Mucosa of rectum (tissue), 2 donors: ENCODE measurements at regions not wholly inside any gene's neighbourhood (a gene's known extent, or its start where the extent isn't known, plus 50 kb on each side); places are given as distances from the start of the nearest gene placed in this dataset.
"Not testable (repeated sequence)": the region's sequence is repeated elsewhere in the genome, so short reads cannot be mapped to it uniquely, and the experiment has no call there.

Experiments
- H3K27ac ChIP-seq, 2 donors: one replicate each; pipeline ENCODE4 v1.7.0; 2013; ENCODE audit warnings: inconsistent platforms in 2 of 2, low read depth in 2 of 2, low read length in 2 of 2
- H3K27me3 ChIP-seq, 2 donors: one replicate each; pipeline ENCODE4 v1.7.0; 2013; ENCODE audit warnings: low read length in 2 of 2; ENCODE audit not compliant: control insufficient read depth in 2 of 2, insufficient read depth in 2 of 2
- H3K36me3 ChIP-seq, 2 donors: one replicate each; pipeline ENCODE4 v1.7.0; 2013; ENCODE audit warnings: low read length in 2 of 2; ENCODE audit not compliant: control insufficient read depth in 2 of 2, insufficient read depth in 2 of 2
- H3K4me1 ChIP-seq, 2 donors: one replicate each; pipeline ENCODE4 v1.7.0; 2013; ENCODE audit warnings: low read length in 2 of 2, mild to moderate bottlenecking in 1 of 2; ENCODE audit not compliant: control insufficient read depth in 2 of 2, insufficient read depth in 2 of 2
- H3K4me3 ChIP-seq, 2 donors: one replicate each; pipeline ENCODE4 v1.7.0; 2013; ENCODE audit warnings: low read length in 2 of 2
- H3K9ac ChIP-seq, 2 donors: one replicate each; pipeline ENCODE4 v1.7.0; 2013; ENCODE audit warnings: low read length in 2 of 2, low read depth in 1 of 2, mild to moderate bottlenecking in 1 of 2
- H3K9me3 ChIP-seq, 2 donors: one replicate each; pipeline ENCODE4 v1.7.0; 2013; ENCODE audit warnings: low read length in 2 of 2; ENCODE audit not compliant: control insufficient read depth in 2 of 2
- donor health status: healthy.
- donor health status: Normal muscosa, but diverticular disease.

GRCh38 chr12:17035372-17035771 is 429.4 kb upstream of the LMO3 start:
- no peaks in the 10 kb centered on the region for H3K4me1 ChIP-seq
- no peak overlapping the region for H3K4me3 ChIP-seq
- no peak overlapping the region for H3K9ac ChIP-seq
- no peaks in the 10 kb centered on the region for H3K36me3 ChIP-seq
- no peaks in the 10 kb centered on the region for H3K27me3 ChIP-seq
- H3K27ac ChIP-seq: no peak overlapping the region
- H3K9me3 ChIP-seq: no peaks in the 10 kb centered on the region

GRCh38 chr12:17030338-17030737 is 424.4 kb upstream of the LMO3 start:
- no peaks in the 10 kb centered on the region for H3K9me3 ChIP-seq
- H3K4me1 ChIP-seq: no peaks in the 10 kb centered on the region
- no peak overlapping the region for H3K27ac ChIP-seq
- no peaks in the 10 kb centered on the region for H3K36me3 ChIP-seq
- H3K4me3 ChIP-seq: no peak overlapping the region
- no peak overlapping the region for H3K9ac ChIP-seq
- H3K27me3 ChIP-seq: no peaks in the 10 kb centered on the region

- H3K36me3 ChIP-seq: no peaks in the 10 kb centered on the region
- no peak overlapping the region for H3K27ac ChIP-seq
- no peak overlapping the region for H3K9ac ChIP-seq
- no peaks in the 10 kb centered on the region for H3K9me3 ChIP-seq
- H3K4me3 ChIP-seq: no peak overlapping the region
- no peaks in the 10 kb centered on the region for H3K4me1 ChIP-seq
- H3K27me3 ChIP-seq: no peaks in the 10 kb centered on the region
Measured at GRCh38 chr12:17028348-17028747, 422.4 kb upstream of the LMO3 start.

- not testable (repeated sequence) for H3K4me3 ChIP-seq, H3K9ac ChIP-seq, H3K27me3 ChIP-seq, H3K9me3 ChIP-seq, H3K27ac ChIP-seq, H3K36me3 ChIP-seq, H3K4me1 ChIP-seq
Measured at GRCh38 chr12:17025424-17025823, 419.5 kb upstream of the LMO3 start.

- H3K9me3 ChIP-seq: no peaks in the 10 kb centered on the region
- no peak overlapping the region for H3K4me3 ChIP-seq
- no peaks in the 10 kb centered on the region for H3K36me3 ChIP-seq
Measured at GRCh38 chr12:17020765-17021164, 414.8 kb upstream of the LMO3 start.

GRCh38 chr12:17017402-17017801 is 411.4 kb upstream of the LMO3 start:
- no peaks in the 10 kb centered on the region for H3K27me3 ChIP-seq
- H3K36me3 ChIP-seq: no peaks in the 10 kb centered on the region
- H3K9me3 ChIP-seq: no peaks in the 10 kb centered on the region
- no peak overlapping the region for H3K9ac ChIP-seq
- no peak overlapping the region for H3K4me3 ChIP-seq
- no peaks in the 10 kb centered on the region for H3K4me1 ChIP-seq
- no peak overlapping the region for H3K27ac ChIP-seq

More at GRCh38 chr12:17020765-17021164, 414.8 kb upstream of the LMO3 start:
- H3K4me1 ChIP-seq: no peaks in the 10 kb centered on the region
- H3K9ac ChIP-seq: no peak overlapping the region
- H3K27ac ChIP-seq: no peak overlapping the region
- no peaks in the 10 kb centered on the region for H3K27me3 ChIP-seq

GRCh38 chr12:17016116-17016864 is 410.3 kb upstream of the LMO3 start:
- Histone ChIP-seq H3K27me3 (no peaks in the 10 kb centered on the region), H3K4me1 (no peaks in the 10 kb centered on the region), H3K36me3 (no peaks in the 10 kb centered on the region), H3K4me3 (no peak overlapping the region), H3K27ac (no peak overlapping the region), H3K9ac (no peak overlapping the region), H3K9me3 (no peaks in the 10 kb centered on the region)

GRCh38 chr12:17015501-17015900 is 409.5 kb upstream of the LMO3 start:
- Histone ChIP-seq H3K36me3 (no peaks in the 10 kb centered on the region), H3K27me3 (no peaks in the 10 kb centered on the region), H3K9ac (no peak overlapping the region)

GRCh38 chr12:17007442-17008040 is 401.6 kb upstream of the LMO3 start:
- H3K27ac ChIP-seq, H3K9me3 ChIP-seq, H3K27me3 ChIP-seq, H3K36me3 ChIP-seq, H3K4me1 ChIP-seq, H3K4me3 ChIP-seq, H3K9ac ChIP-seq: not testable (repeated sequence)

More at GRCh38 chr12:17015501-17015900, 409.5 kb upstream of the LMO3 start:
- H3K4me1 ChIP-seq: no peaks in the 10 kb centered on the region
- H3K4me3 ChIP-seq: no peak overlapping the region
- no peaks in the 10 kb centered on the region for H3K9me3 ChIP-seq
- no peak overlapping the region for H3K27ac ChIP-seq

- not testable (repeated sequence) for H3K27ac ChIP-seq, H3K9me3 ChIP-seq
Measured at GRCh38 chr12:16998538-16998937, 392.6 kb upstream of the LMO3 start.

More at GRCh38 chr12:16998538-16998937, 392.6 kb upstream of the LMO3 start:
- not testable (repeated sequence) for H3K27me3 ChIP-seq, H3K36me3 ChIP-seq, H3K4me1 ChIP-seq, H3K9ac ChIP-seq, H3K4me3 ChIP-seq
